Hepatocyte (in vitro differentiated cells): ENCODE measurements at regions not wholly inside any gene's neighbourhood (a gene's known extent, or its start where the extent isn't known, plus 50 kb on each side); places are given as distances from the start of the nearest gene placed in this dataset.

Source experiments
- DNase-seq: peaks from one replicate; pipeline ENCODE4 v3.0.0-alpha.2; 2016; ENCODE audit warnings: low spot score
- H2AFZ ChIP-seq: fragments of 200-600 bp; sonication (generic); 2 replicates; pipeline ENCODE4 v1.6.0; 2016; ENCODE audit warnings: antibody characterized with exemption, mild to moderate bottlenecking
- H3K27ac ChIP-seq: fragments of 200-600 bp; sonication (generic); 2 replicates; pipeline ENCODE4 v1.5.1; 2016; ENCODE audit warnings: mild to moderate bottlenecking
- H3K27me3 ChIP-seq: fragments of 200-600 bp; sonication (generic); 2 replicates; pipeline ENCODE4 v1.6.1; 2016
- H3K36me3 ChIP-seq: fragments of 200-600 bp; sonication (generic); replicated peaks from 2 replicates; pipeline ENCODE4 v1.5.1; 2016; ENCODE audit warnings: low read depth; ENCODE audit not compliant: insufficient read depth
- H3K4me1 ChIP-seq: fragments of 200-600 bp; sonication (generic); 2 replicates; pipeline ENCODE4 v1.5.1; 2016; ENCODE audit warnings: mild to moderate bottlenecking, moderate library complexity; ENCODE audit not compliant: insufficient read depth
- H3K4me2 ChIP-seq: fragments of 200-600 bp; sonication (generic); 2 replicates; pipeline ENCODE4 v1.6.0; 2016
- H3K4me3 ChIP-seq: fragments of 200-600 bp; sonication (generic); 2 replicates; pipeline ENCODE4 v1.5.1; 2016; ENCODE audit warnings: mild to moderate bottlenecking
- H3K79me2 ChIP-seq: fragments of 200-600 bp; sonication (generic); 2 replicates; pipeline ENCODE4 v1.6.0; 2017; ENCODE audit warnings: mild to moderate bottlenecking
- H3K9me2 ChIP-seq: fragments of 200-600 bp; sonication (generic); replicated peaks from 2 replicates; pipeline ENCODE4 v1.6.0; 2017; ENCODE audit warnings: mild to moderate bottlenecking; ENCODE audit not compliant: insufficient read depth
- H3K9me3 ChIP-seq: fragments of 200-600 bp; sonication (generic); 2 replicates; pipeline ENCODE4 v1.5.1; 2016; ENCODE audit warnings: low read depth, mild to moderate bottlenecking
- H4K20me1 ChIP-seq: fragments of 200-600 bp; sonication (generic); 2 replicates; pipeline ENCODE4 v1.6.0; 2016; ENCODE audit warnings: mild to moderate bottlenecking; ENCODE audit not compliant: insufficient read depth, poor library complexity, severe bottlenecking
- EZH2 ChIP-seq: fragments of 200-600 bp; sonication (generic); IDR thresholded peaks from 2 replicates; pipeline ENCODE4 v1.6.1; 2016; ENCODE audit warnings: antibody characterized with exemption, mild to moderate bottlenecking, borderline replicate concordance
- EZH2phosphoT487 ChIP-seq: fragments of 200-600 bp; sonication (generic); IDR thresholded peaks from one replicate; pipeline ENCODE4 v1.6.1; 2018; ENCODE audit warnings: antibody characterized with exemption, mild to moderate bottlenecking, low read depth, moderate library complexity; ENCODE audit not compliant: unreplicated experiment, severe bottlenecking
- WGBS: methylation state at CpG from one replicate; pipeline ENCODE4 v1.1.6; 2016; ENCODE audit warnings: low lambda C conversion rate; ENCODE audit errors: missing lambda C conversion rate; 5-methylcytosine and 5-hydroxymethylcytosine counted together
- TF ChIP-seq, protein P1 (sequence below): fragments of 200-600 bp; sonication (generic); IDR thresholded peaks from 2 replicates; pipeline ENCODE4 v1.5.1; 2016; ENCODE audit warnings: antibody characterized with exemption, mild to moderate bottlenecking; ENCODE audit not compliant: poor library complexity

DNA sequence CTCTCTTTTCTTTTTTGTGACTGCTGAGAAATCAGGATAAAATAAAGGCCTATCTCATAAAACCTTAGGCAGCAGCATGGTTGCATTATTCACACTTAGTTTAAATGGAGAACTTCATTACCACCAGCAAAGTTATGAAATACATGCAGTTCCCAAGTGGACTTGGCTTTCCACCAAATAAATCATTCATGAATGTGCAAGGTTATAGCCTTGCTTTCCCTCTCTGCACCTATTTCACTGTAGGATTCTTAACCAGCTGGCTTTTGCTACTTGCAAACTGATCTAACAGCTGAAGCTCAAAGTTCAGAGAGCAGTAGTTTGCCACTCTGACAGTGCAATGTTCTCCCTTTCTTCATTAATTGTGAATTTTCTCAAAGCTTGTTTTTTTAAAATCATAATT lies 140.1 kb upstream of the SMIM31 start:
- Histone ChIP-seq H3K4me2 (peak overlapping the region; percentile 25), H3K4me3 (no peak overlapping the region), H3K9me2 (no peaks in the 10 kb centered on the region), H3K79me2 (no peaks in the 10 kb centered on the region), H3K4me1 (no peaks in the 10 kb centered on the region), H3K36me3 (no peaks in the 10 kb centered on the region), H3K27me3 (no peaks in the 10 kb centered on the region), H2AFZ (no peak overlapping the region), H4K20me1 (no peaks in the 10 kb centered on the region), H3K27ac (no peak overlapping the region), H3K9me3 (no peaks in the 10 kb centered on the region)
- DNase-seq = peak; percentile 26
- TF ChIP-seq EZH2phosphoT487 (no peak), EZH2 (no peak)
- TF ChIP-seq, protein P1, sequence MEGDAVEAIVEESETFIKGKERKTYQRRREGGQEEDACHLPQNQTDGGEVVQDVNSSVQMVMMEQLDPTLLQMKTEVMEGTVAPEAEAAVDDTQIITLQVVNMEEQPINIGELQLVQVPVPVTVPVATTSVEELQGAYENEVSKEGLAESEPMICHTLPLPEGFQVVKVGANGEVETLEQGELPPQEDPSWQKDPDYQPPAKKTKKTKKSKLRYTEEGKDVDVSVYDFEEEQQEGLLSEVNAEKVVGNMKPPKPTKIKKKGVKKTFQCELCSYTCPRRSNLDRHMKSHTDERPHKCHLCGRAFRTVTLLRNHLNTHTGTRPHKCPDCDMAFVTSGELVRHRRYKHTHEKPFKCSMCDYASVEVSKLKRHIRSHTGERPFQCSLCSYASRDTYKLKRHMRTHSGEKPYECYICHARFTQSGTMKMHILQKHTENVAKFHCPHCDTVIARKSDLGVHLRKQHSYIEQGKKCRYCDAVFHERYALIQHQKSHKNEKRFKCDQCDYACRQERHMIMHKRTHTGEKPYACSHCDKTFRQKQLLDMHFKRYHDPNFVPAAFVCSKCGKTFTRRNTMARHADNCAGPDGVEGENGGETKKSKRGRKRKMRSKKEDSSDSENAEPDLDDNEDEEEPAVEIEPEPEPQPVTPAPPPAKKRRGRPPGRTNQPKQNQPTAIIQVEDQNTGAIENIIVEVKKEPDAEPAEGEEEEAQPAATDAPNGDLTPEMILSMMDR = no peak

DNA sequence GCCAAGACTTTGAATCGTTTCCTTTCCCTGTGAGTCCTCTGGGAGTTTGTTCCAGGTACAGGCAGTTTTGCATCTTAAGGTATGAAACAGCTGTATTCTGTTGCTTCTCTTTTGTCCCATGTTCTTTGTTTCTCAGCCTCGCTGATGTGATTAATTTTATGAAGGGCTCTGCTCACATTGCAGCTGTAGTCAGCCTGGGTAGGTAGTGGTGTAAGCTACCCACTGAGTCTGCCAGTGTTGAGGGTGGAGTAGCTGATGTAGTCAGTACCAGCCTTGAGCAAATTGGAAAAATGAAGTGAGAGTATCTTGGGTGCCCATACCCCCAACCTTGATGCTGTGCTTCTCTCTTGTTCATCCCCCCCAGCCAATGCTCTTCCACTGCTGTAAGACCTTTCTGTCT lies 139.6 kb upstream of the SMIM31 start:
- H3K79me2 ChIP-seq = no peaks in the 10 kb centered on the region
- peak overlapping the region; percentile 25 for H3K4me2 ChIP-seq
- no peaks in the 10 kb centered on the region for H3K4me1 ChIP-seq
- TF ChIP-seq EZH2phosphoT487 = no peak
- TF ChIP-seq EZH2 = no peak
- TF ChIP-seq, protein P1 = no peak
- DNase-seq = no peak
- WGBS = 89% methylated on average over 2 of the region's 2 CpGs
- no peak overlapping the region for H2AFZ ChIP-seq
- no peaks in the 10 kb centered on the region for H4K20me1 ChIP-seq
- H3K9me3 ChIP-seq = no peaks in the 10 kb centered on the region
- H3K4me3 ChIP-seq = no peak overlapping the region
- H3K36me3 ChIP-seq = no peaks in the 10 kb centered on the region
- H3K27ac ChIP-seq = no peak overlapping the region
- no peaks in the 10 kb centered on the region for H3K27me3 ChIP-seq
- no peaks in the 10 kb centered on the region for H3K9me2 ChIP-seq

DNA sequence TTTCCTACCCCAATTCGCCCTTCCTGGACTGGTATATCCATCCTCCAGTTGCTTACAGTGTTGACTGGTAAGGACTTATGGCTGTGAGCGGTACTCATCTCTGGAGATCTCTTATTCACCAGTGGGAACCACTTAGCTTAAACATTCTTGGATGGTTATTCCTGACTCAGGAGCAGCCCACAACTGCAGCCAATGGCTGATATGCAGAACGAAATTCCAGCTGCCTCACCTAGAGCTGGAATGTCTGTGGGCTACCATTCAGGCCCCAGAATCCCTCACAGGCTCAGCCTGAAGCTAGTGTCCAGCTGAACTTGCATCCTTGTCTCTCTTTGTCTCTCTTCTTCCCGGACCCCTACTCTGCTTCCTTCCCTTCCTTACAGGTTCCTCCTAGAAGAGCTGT lies 138.9 kb upstream of the SMIM31 start:
- TF ChIP-seq EZH2phosphoT487 (no peak), EZH2 (no peak)
- TF ChIP-seq, protein P1 = no peak
- no peaks in the 10 kb centered on the region for H3K9me3 ChIP-seq
- no peak overlapping the region for H3K4me3 ChIP-seq
- H3K9me2 ChIP-seq = no peaks in the 10 kb centered on the region
- H4K20me1 ChIP-seq = no peaks in the 10 kb centered on the region
- H3K4me2 ChIP-seq = no peak overlapping the region
- H3K27me3 ChIP-seq = no peaks in the 10 kb centered on the region
- no peaks in the 10 kb centered on the region for H3K36me3 ChIP-seq
- no peak for DNase-seq
- no peaks in the 10 kb centered on the region for H3K4me1 ChIP-seq
- 88% methylated on average over 4 of the region's 4 CpGs for WGBS
- H3K27ac ChIP-seq = no peak overlapping the region
- H3K79me2 ChIP-seq = no peaks in the 10 kb centered on the region
- H2AFZ ChIP-seq = no peak overlapping the region

DNA sequence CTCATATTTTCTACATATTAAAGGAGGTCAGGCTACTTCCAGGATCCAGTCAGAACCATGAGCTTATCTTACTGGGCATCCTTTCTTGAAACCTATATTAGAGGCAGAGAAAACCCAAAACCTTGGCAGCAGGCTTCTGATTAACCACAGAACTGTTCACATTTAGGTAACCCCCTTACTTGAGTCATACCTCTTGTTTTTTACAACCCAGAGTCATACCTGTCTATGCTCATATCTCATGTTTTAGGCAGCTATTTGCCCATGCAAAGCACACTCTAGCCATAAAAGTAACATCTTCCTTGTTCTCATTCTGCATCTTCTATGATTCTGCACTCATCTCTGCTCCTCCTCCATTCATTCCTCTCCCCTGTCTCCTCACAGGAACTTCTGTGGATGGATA lies 138.0 kb upstream of the SMIM31 start:
- no peak overlapping the region for H3K4me2 ChIP-seq
- no peaks in the 10 kb centered on the region for H3K9me2 ChIP-seq
- H3K9me3 ChIP-seq = no peaks in the 10 kb centered on the region
- no peaks in the 10 kb centered on the region for H3K36me3 ChIP-seq
- H3K79me2 ChIP-seq = no peaks in the 10 kb centered on the region
- H4K20me1 ChIP-seq = no peaks in the 10 kb centered on the region
- DNase-seq = no peak
- TF ChIP-seq EZH2phosphoT487 (no peak), EZH2 (no peak)
- TF ChIP-seq, protein P1 = no peak
- no peak overlapping the region for H2AFZ ChIP-seq
- no peaks in the 10 kb centered on the region for H3K27me3 ChIP-seq
- H3K4me1 ChIP-seq = no peaks in the 10 kb centered on the region
- H3K27ac ChIP-seq = no peak overlapping the region
- no peak overlapping the region for H3K4me3 ChIP-seq
